ENCODE measurements at regions not wholly inside any gene's neighbourhood (a gene's known extent, or its start where the extent isn't known, plus 50 kb on each side); places are given as distances from the start of the nearest gene placed in this dataset.

GRCh38 chr1:119294722-119295121 is 73.9 kb upstream of the HAO2 start (continued):
- no peak for TF ChIP-seq ZNF462 (CRISPR knock-in tag; IDR thresholded peaks at IDR 0.05)
- TF ChIP-seq EZH2phosphoT487 (IDR thresholded peaks at IDR 0.05; ENCODE audit: unreplicated experiment): no peak
- TF ChIP-seq, protein P1, sequence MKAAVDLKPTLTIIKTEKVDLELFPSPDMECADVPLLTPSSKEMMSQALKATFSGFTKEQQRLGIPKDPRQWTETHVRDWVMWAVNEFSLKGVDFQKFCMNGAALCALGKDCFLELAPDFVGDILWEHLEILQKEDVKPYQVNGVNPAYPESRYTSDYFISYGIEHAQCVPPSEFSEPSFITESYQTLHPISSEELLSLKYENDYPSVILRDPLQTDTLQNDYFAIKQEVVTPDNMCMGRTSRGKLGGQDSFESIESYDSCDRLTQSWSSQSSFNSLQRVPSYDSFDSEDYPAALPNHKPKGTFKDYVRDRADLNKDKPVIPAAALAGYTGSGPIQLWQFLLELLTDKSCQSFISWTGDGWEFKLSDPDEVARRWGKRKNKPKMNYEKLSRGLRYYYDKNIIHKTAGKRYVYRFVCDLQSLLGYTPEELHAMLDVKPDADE (IDR thresholded peaks at IDR 0.05): no peak; the same call in 1 of the 2 replicates
- no peak for TF ChIP-seq ZNF114 (CRISPR knock-in tag; IDR thresholded peaks at IDR 0.05)
- TF ChIP-seq, protein P2, sequence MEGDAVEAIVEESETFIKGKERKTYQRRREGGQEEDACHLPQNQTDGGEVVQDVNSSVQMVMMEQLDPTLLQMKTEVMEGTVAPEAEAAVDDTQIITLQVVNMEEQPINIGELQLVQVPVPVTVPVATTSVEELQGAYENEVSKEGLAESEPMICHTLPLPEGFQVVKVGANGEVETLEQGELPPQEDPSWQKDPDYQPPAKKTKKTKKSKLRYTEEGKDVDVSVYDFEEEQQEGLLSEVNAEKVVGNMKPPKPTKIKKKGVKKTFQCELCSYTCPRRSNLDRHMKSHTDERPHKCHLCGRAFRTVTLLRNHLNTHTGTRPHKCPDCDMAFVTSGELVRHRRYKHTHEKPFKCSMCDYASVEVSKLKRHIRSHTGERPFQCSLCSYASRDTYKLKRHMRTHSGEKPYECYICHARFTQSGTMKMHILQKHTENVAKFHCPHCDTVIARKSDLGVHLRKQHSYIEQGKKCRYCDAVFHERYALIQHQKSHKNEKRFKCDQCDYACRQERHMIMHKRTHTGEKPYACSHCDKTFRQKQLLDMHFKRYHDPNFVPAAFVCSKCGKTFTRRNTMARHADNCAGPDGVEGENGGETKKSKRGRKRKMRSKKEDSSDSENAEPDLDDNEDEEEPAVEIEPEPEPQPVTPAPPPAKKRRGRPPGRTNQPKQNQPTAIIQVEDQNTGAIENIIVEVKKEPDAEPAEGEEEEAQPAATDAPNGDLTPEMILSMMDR (conservative IDR thresholded peaks at IDR 0.05; ENCODE audit: low read depth in 2 of 2): no peak
- TF ChIP-seq NANOG (IDR thresholded peaks at IDR 0.05; ENCODE audit: borderline replicate concordance): no peak

Data from GM23338 (cell line).